ENCODE measurements at regions not wholly inside any gene's neighbourhood (a gene's known extent, or its start where the extent isn't known, plus 50 kb on each side); places are given as distances from the start of the nearest gene placed in this dataset.
"Not testable (repeated sequence)": the region's sequence is repeated elsewhere in the genome, so short reads cannot be mapped to it uniquely, and the experiment has no call there.

- not testable (repeated sequence) for H3K9me3 ChIP-seq (ENCODE audit: control insufficient read depth in 2 of 2, low read length in 2 of 2); H3K36me3 Mint-ChIP-seq; ATAC-seq (ENCODE audit: low read depth in 2 of 2); H3K9me3 Mint-ChIP-seq; H3K27me3 ChIP-seq (ENCODE audit: control insufficient read depth, insufficient read depth, low read length); H3K4me1 ChIP-seq (ENCODE audit: control insufficient read depth, insufficient read depth, low read length, poor library complexity, severe bottlenecking); H3K36me3 ChIP-seq (ENCODE audit: control insufficient read depth, insufficient read depth, low read length); H3K27me3 Mint-ChIP-seq; DNase-seq
- peak overlapping the region; percentile 85 to 94 (median 86) for H3K4me3 Mint-ChIP-seq
- peaks cover 3 to 23% (median 11%) of the 10 kb centered on the region in 4 donors for H3K4me1 Mint-ChIP-seq
- peak overlapping the region; percentile 57 for H3K4me3 ChIP-seq (ENCODE audit: low read depth, low read length)
- H3K27ac Mint-ChIP-seq, result peak overlapping the region; percentile 91 to 96 (median 94)
- peak overlapping the region; percentile 79 for H3K27ac ChIP-seq (ENCODE audit: insufficient read depth, low read length, poor library complexity, severe bottlenecking)
Measured at GRCh38 chr3:125835562-125835961, 133.4 kb upstream of the ROPN1B start.

- not testable (repeated sequence) for H3K4me1 ChIP-seq (ENCODE audit: control insufficient read depth, insufficient read depth, low read length, poor library complexity, severe bottlenecking); H3K9me3 Mint-ChIP-seq; ATAC-seq (ENCODE audit: low read depth in 2 of 2); H3K36me3 Mint-ChIP-seq; H3K9me3 ChIP-seq (ENCODE audit: control insufficient read depth in 2 of 2, low read length in 2 of 2); H3K27me3 ChIP-seq (ENCODE audit: control insufficient read depth, insufficient read depth, low read length); H3K27me3 Mint-ChIP-seq; H3K36me3 ChIP-seq (ENCODE audit: control insufficient read depth, insufficient read depth, low read length)
- H3K27ac ChIP-seq (ENCODE audit: insufficient read depth, low read length, poor library complexity, severe bottlenecking), result peak overlapping the region; percentile 79
- Mint-ChIP-seq H3K27ac (peak overlapping the region; percentile 91 to 96 (median 94)), H3K4me3 (peak overlapping the region; percentile 85 to 94 (median 86)), H3K4me1 (peaks cover 3 to 23% (median 11%) of the 10 kb centered on the region in 4 donors)
- H3K4me3 ChIP-seq (ENCODE audit: low read depth, low read length), result peak overlapping the region; percentile 57
- DNase-seq, result peak; percentile 40 to 73 (median 57)
Measured at GRCh38 chr3:125836011-125836551, 132.9 kb upstream of the ROPN1B start.

GRCh38 chr3:125836786-125837185 lies 132.2 kb upstream of the ROPN1B start:
- peaks cover 3 to 23% (median 11%) of the 10 kb centered on the region in 4 donors for H3K4me1 Mint-ChIP-seq
- peak overlapping the region; percentile 85 to 94 (median 86) for H3K4me3 Mint-ChIP-seq
- not testable (repeated sequence) for H3K9me3 Mint-ChIP-seq; H3K4me1 ChIP-seq (ENCODE audit: control insufficient read depth, insufficient read depth, low read length, poor library complexity, severe bottlenecking); H3K9me3 ChIP-seq (ENCODE audit: control insufficient read depth in 2 of 2, low read length in 2 of 2); H3K36me3 Mint-ChIP-seq; H3K27me3 Mint-ChIP-seq; ATAC-seq (ENCODE audit: low read depth in 2 of 2); H3K36me3 ChIP-seq (ENCODE audit: control insufficient read depth, insufficient read depth, low read length); H3K27me3 ChIP-seq (ENCODE audit: control insufficient read depth, insufficient read depth, low read length)
- H3K27ac Mint-ChIP-seq, result peak overlapping the region; percentile 82 to 96 (median 94)
- peak in 2 of 3 donors; percentile 9 to 41 for DNase-seq
- Histone ChIP-seq H3K27ac (ENCODE audit: insufficient read depth, low read length, poor library complexity, severe bottlenecking) (peak overlapping the region; percentile 79), H3K4me3 (ENCODE audit: low read depth, low read length) (peak overlapping the region; percentile 72)

GRCh38 chr3:125838857-125839256 lies 130.1 kb upstream of the ROPN1B start:
- not testable (repeated sequence) for H3K36me3 ChIP-seq (ENCODE audit: control insufficient read depth, insufficient read depth, low read length); H3K9me3 ChIP-seq (ENCODE audit: control insufficient read depth in 2 of 2, low read length in 2 of 2); H3K9me3 Mint-ChIP-seq; H3K4me3 Mint-ChIP-seq; H3K36me3 Mint-ChIP-seq; DNase-seq; H3K4me1 ChIP-seq (ENCODE audit: control insufficient read depth, insufficient read depth, low read length, poor library complexity, severe bottlenecking); H3K27ac Mint-ChIP-seq; H3K4me3 ChIP-seq (ENCODE audit: low read depth, low read length); H3K27me3 Mint-ChIP-seq; H3K27me3 ChIP-seq (ENCODE audit: control insufficient read depth, insufficient read depth, low read length); ATAC-seq (ENCODE audit: low read depth in 2 of 2); H3K27ac ChIP-seq (ENCODE audit: insufficient read depth, low read length, poor library complexity, severe bottlenecking)
- H3K4me1 Mint-ChIP-seq, result peaks cover 3 to 23% (median 11%) of the 10 kb centered on the region in 4 donors

- DNase-seq; H3K27me3 ChIP-seq (ENCODE audit: control insufficient read depth, insufficient read depth, low read length); H3K9me3 Mint-ChIP-seq; H3K27me3 Mint-ChIP-seq; H3K4me1 ChIP-seq (ENCODE audit: control insufficient read depth, insufficient read depth, low read length, poor library complexity, severe bottlenecking); H3K4me3 Mint-ChIP-seq; H3K4me3 ChIP-seq (ENCODE audit: low read depth, low read length); ATAC-seq (ENCODE audit: low read depth in 2 of 2); H3K9me3 ChIP-seq (ENCODE audit: control insufficient read depth in 2 of 2, low read length in 2 of 2); H3K36me3 ChIP-seq (ENCODE audit: control insufficient read depth, insufficient read depth, low read length); H3K36me3 Mint-ChIP-seq; H3K27ac ChIP-seq (ENCODE audit: insufficient read depth, low read length, poor library complexity, severe bottlenecking); H3K27ac Mint-ChIP-seq: not testable (repeated sequence)
- peaks cover 3 to 20% (median 11%) of the 10 kb centered on the region in 4 donors for H3K4me1 Mint-ChIP-seq
Measured at GRCh38 chr3:125840465-125840864, 128.5 kb upstream of the ROPN1B start.

DNA sequence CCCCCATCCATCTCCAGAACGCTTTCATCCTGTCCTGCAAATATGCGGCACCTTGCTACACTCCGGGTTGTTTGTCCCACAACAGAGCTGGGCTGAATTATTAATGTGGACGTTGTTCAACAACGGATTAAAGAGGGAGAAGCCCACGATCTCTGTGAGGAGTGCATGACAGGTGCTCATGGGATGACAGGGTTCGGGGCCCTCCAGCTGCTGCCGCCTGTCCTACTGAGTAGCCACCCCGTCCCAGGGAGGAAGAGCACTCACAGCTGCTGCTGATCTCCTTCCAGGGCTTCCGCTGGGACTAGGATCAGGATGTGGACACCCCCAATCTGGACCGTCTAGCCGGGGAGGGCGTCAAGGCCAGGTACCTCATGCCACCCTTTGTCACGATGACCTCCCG lies 121.0 kb upstream of the ROPN1B start:
- peaks cover 17% of the 10 kb centered on the region for H3K27me3 Mint-ChIP-seq
- not testable (repeated sequence) for H3K4me3 Mint-ChIP-seq

DNA sequence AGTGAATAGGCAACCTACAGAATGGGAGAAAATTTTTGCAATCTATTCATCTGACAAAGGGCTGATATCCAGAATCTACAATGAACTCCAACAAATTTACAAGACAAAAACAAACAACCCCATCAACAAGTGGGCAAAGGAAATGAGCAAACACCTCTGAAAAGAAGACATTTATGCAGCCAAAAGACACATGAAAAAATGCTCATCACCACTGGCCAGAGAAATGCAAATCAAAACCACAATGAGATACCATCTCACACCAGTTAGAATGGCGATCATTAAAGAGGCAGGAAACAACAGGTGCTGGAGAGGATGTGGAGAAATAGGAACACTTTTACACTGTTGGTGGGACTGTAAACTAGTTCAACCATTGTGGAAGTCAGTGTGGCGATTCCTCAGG lies 114.0 kb upstream of the ROPN1B start:
- not testable (repeated sequence) for H3K27me3 Mint-ChIP-seq; H3K27ac ChIP-seq (ENCODE audit: insufficient read depth, low read length, poor library complexity, severe bottlenecking); H3K36me3 Mint-ChIP-seq; H3K4me1 Mint-ChIP-seq; H3K4me1 ChIP-seq (ENCODE audit: control insufficient read depth, insufficient read depth, low read length, poor library complexity, severe bottlenecking); H3K9me3 Mint-ChIP-seq; H3K4me3 Mint-ChIP-seq; H3K9me3 ChIP-seq (ENCODE audit: control insufficient read depth in 2 of 2, low read length in 2 of 2); DNase-seq; ATAC-seq (ENCODE audit: low read depth in 2 of 2); H3K27ac Mint-ChIP-seq; H3K27me3 ChIP-seq (ENCODE audit: control insufficient read depth, insufficient read depth, low read length); H3K4me3 ChIP-seq (ENCODE audit: low read depth, low read length); H3K36me3 ChIP-seq (ENCODE audit: control insufficient read depth, insufficient read depth, low read length)

More for the DNA sequence above, 121.0 kb upstream of the ROPN1B start:
- H3K27ac Mint-ChIP-seq; H3K9me3 ChIP-seq (ENCODE audit: control insufficient read depth in 2 of 2, low read length in 2 of 2); DNase-seq; H3K36me3 ChIP-seq (ENCODE audit: control insufficient read depth, insufficient read depth, low read length); H3K4me1 ChIP-seq (ENCODE audit: control insufficient read depth, insufficient read depth, low read length, poor library complexity, severe bottlenecking); ATAC-seq (ENCODE audit: low read depth in 2 of 2); H3K4me1 Mint-ChIP-seq; H3K36me3 Mint-ChIP-seq; H3K27me3 ChIP-seq (ENCODE audit: control insufficient read depth, insufficient read depth, low read length); H3K4me3 ChIP-seq (ENCODE audit: low read depth, low read length); H3K27ac ChIP-seq (ENCODE audit: insufficient read depth, low read length, poor library complexity, severe bottlenecking): not testable (repeated sequence)
- peaks cover 0 to 12% (median 5%) of the 10 kb centered on the region in 7 donors for H3K9me3 Mint-ChIP-seq

- not testable (repeated sequence) for H3K4me3 ChIP-seq (ENCODE audit: low read depth, low read length); H3K27me3 ChIP-seq (ENCODE audit: control insufficient read depth, insufficient read depth, low read length); H3K9me3 ChIP-seq (ENCODE audit: control insufficient read depth in 2 of 2, low read length in 2 of 2); H3K27ac Mint-ChIP-seq; H3K27me3 Mint-ChIP-seq; H3K4me1 ChIP-seq (ENCODE audit: control insufficient read depth, insufficient read depth, low read length, poor library complexity, severe bottlenecking); ATAC-seq (ENCODE audit: low read depth in 2 of 2); H3K36me3 Mint-ChIP-seq; H3K36me3 ChIP-seq (ENCODE audit: control insufficient read depth, insufficient read depth, low read length); H3K4me1 Mint-ChIP-seq; H3K4me3 Mint-ChIP-seq; H3K27ac ChIP-seq (ENCODE audit: insufficient read depth, low read length, poor library complexity, severe bottlenecking); DNase-seq; H3K9me3 Mint-ChIP-seq
Measured at GRCh38 chr3:125860547-125860946, 108.4 kb upstream of the ROPN1B start.
